ENCODE measurements at regions not wholly inside any gene's neighbourhood (a gene's known extent, or its start where the extent isn't known, plus 50 kb on each side); places are given as distances from the start of the nearest gene placed in this dataset.
A peak's percentile ranks its signal among the peaks of the same experiment; 100 is the strongest.

DNA sequence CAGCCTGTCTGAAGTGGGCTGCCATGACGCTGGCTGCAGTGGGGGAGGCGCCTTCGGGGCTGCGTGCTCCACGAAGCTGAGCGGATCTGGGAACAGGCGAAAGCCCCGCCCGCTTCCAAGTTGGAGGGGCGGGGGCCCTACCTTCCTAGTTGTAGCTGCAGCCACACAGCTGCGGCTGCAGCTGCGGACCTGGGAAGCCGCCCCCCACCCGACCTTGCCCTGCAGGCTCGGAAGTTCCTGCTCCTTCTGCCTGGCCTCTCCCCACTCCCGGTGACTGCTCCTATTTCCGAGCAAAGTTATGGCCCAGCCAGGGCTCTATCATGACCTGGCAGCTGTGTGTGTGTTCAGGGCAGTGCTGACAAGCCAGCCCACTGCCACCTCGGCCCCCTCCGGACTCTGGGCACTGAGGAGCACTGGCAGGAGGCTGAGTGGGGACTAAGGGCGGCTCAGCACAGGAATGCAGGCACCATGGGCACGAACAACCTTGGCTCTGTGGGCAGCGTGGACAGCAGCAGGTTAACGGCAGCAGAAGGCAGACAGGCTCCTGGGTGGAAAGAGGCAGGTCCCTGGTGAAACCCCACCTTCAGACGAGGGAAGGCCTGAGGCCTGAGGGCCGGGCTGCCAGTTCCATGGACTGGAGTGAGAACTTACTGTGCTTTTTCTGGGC, 352.4 kb upstream of the TMCO5A start:
- DNase-seq (ENCODE audit: low spot score): no peak

DNA sequence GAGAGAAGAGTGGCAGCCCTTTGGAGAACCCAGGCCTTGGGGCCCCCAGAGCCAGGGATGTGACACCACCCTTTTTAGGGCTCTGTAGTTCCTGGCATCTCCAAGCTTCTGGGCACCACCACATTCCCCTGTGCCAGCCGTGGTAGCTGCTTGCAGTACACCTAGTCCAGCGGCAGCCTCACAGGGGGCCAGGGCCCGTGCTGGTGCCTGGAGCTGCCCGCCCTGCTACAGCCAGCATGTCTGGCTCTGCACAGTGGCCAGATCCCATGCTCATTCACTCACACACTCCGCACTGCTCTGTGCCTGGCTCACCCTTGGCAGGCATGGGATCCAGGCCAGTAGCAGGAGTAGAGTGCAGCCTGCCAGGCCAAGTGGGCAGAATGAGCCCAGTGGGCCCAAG, 351.6 kb upstream of the TMCO5A start:
- no peak for DNase-seq (ENCODE audit: low spot score)

DNA sequence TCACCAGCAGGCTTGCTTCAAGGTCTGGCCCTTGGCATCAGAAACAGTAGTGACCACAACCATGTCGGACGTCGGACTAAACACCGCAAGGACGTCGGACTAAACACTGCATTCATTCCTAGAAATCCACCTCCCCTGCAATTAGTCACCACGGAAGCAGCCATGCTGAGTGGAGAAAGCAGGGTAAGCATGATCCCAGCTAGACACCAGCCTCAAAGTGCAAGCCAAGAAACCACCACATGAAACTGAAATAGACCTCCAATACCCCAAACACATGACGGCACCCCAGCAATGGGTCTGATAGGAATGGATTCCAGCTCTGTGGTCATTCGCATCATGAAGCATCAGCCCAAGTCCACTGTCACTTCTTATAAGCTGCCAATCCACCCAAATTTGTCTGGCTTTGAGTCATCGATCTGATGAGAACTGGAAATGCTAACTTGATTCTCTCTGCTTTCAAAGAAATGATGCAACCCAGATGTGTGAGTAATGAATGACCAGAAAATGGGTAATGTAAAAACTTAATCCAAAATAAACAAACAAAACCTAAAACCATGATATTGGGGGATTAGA, 348.3 kb upstream of the TMCO5A start:
- no peak for DNase-seq (ENCODE audit: low spot score)

DNA sequence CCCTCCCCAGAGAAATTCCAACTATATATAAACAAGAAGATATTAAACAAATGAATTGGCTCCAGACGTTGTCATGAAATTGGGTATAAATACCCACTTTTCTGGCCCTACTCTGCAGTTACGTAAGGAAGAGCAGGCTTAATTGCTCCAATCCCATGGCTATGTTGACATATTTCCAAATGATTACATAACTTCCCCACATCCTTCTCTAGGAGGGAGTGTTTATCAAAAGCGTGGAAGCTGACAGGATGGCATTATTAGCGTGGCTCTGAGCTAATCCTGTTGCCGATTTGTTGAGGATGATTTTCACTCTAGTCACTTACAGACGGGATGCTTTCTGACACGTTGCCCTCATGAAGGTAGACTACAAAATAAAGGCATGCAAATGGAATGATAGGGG, 347.5 kb upstream of the TMCO5A start:
- no peak for DNase-seq (ENCODE audit: low spot score)

DNA sequence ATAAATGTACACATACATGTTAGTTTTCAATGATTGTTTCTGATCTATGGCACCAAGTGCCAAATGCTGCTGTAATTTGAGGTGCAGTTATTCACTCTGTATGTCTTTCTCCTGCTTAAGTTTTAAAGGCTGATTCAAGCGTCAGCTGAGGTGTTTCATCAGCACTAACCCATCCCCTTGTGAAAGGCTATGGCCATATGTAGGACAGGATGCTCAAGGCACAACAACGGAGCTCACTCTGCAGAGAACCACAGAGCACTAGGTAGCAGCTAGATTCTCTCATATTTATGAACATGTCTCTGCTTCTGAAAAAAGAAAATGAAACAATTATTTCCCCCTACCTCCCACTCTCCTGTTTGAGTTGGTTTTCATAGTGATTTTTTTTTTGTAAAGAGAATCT, 340.0 kb upstream of the TMCO5A start:
- no peak for DNase-seq (ENCODE audit: low spot score)

DNA sequence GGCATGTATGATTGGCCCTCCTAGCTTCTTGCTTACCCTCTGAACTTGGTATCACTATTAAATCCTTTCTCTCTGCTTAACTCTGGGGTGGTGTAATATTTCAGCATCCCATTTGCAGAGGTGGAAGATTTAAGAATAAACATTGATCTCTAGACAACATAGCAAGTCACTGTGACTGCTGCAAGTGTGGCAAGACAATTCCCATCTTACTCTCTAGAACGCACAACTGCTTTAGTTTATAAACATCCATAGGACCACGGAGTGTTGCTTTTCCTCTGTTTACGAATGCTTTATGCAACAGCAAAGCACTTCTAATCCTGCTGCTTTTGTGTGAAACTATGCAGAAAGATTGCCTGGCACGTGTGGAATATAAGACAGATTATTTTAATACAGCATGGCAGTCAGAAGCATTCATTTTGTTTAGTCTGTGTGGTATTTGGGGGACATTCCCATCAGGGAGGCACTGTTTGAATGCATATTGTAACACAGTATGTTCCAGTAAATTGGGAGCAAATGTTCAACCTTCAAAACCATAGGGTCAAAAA, 338.9 kb upstream of the TMCO5A start:
- DNase-seq (ENCODE audit: low spot score): no peak

DNA sequence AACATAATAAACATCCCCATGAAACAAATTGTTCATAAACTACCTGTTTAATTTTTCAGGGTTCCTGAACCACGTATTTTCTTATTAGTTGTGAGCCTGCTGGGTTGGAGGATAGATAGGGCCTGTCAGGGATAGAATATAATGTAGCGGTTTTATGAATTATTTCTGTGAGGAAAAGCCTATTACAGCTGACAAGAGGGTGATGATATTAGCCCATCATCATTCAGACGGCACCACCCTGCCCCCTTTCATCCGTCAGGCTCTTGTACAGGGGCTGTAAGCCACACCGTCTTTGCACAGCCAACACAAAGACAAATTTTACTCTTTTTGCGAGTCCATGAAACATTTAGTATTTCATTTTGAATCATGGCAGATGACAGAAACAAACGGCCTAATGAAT, 335.3 kb upstream of the TMCO5A start:
- no peak for DNase-seq (ENCODE audit: low spot score)

DNA sequence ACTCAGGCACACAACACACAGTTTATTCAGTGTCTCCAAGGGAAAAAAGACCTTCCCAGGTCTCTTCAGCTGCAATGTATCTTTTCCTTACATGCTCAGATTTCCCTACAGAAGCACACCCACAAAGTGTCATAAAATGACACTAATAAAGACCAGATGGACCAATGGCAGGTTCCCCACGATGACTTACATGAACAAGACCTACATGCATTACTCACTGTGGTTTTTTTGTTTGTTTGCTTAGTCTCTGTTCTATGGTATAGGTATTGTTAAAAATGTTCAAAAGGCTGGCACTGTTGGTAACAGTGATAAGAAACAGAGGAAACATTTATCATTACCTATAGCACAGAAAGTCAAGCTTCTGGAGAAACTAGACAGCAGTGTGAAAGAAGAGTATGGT, 318.2 kb upstream of the TMCO5A start:
- DNase-seq (ENCODE audit: low spot score): no peak

DNA sequence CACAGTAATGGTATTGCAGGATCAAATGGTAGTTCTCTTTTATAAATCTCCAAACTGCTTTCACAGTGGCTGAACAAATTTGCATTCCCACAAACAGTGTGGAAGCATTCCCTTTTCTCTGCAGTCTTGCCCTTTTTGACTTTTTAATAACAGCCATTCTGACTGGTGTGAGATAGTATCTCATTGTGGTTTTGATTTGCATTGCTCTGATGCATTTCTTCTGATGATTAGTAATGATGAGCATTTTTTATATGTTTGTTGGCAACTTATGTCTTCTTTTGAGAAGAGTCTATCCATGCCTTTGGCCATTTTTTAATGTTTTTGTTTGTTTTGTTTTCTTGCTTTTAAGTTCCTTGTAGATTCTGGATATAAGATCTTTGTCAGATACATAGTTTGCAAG, 316.1 kb upstream of the TMCO5A start:
- no peak for DNase-seq (ENCODE audit: low spot score)

DNA sequence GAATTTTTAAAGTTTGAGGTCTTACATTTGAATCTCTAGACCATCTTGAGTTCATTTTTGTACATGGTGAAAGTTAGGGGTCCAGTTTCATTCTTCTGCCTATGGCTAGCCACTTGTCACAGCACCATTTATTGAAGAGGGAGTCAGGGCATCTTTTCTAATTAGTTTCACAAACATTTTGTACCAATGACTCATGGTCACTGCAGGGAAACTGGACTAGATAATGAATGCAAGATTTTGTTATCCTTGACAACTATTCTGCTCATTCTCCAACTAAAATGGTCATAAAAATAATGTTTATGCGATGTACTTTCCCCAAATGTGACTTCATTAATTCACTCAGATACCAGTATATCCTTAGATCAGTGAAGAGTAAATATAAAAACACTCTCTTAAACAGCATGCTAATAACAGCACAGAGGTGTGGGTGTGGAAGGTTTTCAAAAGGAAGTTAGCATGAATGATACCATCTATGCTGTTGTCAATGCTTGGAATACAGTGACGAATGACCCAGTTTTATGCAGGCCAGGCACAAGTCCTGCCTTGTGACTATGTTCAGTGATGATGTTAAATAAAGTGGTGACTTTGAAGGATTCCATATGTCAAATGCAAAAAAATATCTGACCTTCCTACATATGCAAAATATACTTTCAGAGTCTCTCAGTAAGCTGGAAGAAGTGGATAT, 314.9 kb upstream of the TMCO5A start:
- no peak for DNase-seq (ENCODE audit: low spot score)

DNA sequence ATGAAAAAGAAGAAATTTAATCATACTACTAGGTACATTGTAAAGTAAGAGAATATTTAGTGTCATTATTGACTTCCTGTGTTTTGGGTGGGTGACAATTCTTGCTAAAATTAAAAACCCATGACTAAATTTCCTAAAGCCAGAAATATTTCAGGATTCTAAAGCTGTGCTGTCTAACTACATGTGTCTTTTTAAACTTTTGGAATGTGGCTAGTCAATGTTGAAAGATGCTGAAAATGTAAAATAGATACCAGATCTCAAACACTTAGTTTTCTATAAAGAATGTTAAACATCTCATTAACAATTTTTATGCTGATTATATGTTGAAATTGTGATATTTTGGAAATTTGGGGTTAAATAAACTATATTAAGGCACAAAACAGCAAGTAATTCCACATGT, 308.9 kb upstream of the TMCO5A start:
- DNase-seq (ENCODE audit: low spot score): no peak

DNA sequence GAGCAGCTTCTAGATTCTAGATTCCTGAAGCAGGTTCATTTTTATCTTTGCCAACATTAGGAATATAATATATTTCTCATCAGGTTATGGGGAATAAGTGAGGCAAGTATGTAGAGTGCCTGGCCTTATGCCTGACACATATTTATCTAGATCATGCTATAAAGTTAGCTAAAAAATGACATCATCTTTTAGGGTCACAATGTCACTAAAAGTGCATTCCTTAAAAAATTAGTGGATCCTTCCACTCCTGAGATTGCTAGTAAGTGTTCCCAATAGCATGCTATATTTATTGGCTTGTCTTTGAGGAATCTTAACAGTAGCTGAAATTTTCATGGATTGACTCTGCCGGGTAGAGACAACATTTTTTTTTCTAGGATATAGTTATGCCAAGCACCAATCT, 305.9 kb upstream of the TMCO5A start:
- no peak for DNase-seq (ENCODE audit: low spot score)

DNA sequence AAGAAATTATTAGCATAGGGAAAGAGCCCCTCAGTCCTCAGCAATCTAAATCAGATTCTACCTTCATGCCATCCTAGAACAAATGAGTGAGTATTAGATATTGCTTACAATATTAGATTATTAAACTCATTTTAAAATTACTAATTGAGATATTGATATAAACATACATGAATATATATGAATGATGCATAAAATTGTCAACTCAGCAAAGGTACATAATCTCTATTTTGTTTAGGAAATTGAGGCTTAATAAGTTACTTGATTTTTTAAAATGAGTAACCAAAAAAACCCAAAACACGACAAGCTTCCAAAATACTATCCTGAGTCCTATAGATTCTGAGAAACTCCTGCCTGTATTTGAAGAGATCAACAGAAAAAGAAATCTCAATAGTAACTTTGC, 297.7 kb upstream of the TMCO5A start:
- no peak for DNase-seq (ENCODE audit: low spot score)

DNA sequence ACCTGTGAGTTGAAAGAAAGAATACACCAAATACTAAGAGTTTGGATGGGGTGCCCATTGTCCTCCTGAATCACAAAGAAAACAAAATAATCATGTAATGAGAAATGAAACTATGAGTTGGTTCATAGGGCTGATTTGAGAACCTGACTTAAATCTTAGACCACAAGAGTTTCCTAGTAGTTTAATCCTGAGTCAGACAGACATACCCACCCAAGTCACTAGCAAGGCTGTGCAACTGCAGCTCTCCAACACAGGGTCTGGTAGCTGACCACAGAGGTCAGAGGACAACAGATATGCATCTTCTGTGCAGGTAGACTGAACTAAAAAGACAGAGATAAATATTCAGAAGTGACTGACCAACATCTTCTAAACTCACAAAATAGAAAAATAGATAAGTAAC, 296.3 kb upstream of the TMCO5A start:
- DNase-seq (ENCODE audit: low spot score): no peak

DNA sequence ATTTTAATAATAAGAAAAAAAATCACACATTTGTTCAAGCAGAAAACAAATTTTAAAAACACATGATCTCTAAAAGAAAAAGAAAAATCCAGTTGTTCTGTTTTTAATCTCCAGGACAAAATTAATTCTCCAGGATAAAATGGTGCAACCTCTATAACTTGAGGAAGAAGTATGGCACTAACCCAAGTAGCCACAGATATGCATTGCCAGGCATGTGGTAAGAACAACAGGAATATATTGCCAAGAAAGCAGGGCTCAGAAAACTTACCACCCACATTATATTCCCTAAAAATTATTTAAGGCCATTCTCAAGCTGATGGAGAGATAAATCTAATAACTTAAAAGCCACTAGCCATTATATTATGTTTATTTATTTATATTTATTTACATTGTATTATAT, 295.7 kb upstream of the TMCO5A start:
- DNase-seq (ENCODE audit: low spot score): no peak

DNA sequence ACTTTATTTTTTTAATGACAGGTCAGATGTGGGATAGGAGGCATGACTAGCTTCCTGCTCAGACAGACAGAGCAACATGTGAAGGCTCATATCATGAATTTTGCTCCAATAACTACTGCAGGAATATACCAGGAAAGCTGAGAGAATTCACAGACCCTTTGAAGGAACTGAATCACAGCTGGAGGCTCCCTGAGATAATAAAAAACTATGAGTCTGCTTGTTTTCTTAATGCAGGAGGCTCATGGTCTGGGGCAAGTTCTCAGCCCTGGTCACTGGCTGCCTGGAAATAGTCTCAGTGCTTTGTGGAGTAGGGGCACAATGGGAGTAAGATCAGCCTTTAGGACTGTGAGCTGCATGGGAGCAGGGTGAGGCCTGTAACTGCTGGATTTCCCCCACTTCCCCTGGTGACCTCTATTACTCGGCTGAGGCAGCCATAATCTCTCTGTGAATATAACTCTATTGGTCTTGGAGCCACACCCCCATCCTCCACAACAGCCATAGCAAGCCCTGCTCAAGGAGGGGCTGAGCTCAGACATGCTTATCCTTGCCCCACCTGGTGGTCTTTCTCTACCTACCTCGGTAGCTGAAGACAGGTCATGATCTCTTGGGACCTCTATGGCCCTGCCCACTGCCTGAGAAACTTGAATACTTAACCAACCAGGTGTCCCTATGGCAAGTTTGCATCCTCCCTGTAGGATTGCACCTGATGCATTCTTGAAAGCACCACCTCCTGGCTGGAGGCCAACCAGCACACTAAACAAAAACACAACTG, 281.6 kb upstream of the TMCO5A start:
- DNase-seq (ENCODE audit: low spot score): no peak

DNA sequence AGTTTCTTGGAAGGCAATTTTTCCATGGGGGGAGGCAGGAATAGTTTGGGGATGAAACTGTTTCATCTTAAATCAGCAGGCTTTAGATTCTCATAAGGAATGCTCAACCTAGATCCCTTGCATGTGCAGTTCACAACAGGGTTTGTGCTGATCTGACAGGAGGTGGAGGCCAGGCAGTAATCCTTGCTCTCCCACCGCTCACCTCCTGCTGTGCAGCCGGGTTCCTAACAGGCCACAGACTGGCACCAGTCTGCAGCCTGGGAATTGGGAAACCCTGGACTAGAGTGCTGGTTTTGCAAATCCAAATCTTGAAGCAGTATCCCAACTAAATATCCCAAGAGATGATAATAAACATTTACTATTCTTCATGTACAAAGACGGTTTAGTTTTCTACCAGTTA, 256.3 kb upstream of the TMCO5A start:
- no peak for DNase-seq (ENCODE audit: low spot score)

DNA sequence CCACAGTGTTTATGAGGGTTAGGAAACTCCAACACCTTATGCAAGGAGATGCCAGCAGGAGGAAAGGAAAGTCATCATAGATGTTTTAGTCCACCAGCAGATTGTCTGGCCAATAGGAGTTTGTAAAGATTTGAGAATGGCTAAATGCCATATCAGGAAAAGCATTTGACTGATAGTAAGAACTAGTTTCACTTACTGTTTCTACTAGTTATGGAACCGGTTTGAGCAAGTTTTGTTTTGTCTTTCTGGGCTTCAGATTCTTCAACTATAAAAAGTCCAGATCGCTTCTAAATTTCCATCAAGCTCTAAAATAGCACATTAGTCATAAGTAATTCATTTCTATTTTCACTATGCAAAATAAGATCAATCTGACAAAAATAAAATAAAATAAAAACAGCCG, 254.8 kb upstream of the TMCO5A start:
- no peak for DNase-seq (ENCODE audit: low spot score)

DNA sequence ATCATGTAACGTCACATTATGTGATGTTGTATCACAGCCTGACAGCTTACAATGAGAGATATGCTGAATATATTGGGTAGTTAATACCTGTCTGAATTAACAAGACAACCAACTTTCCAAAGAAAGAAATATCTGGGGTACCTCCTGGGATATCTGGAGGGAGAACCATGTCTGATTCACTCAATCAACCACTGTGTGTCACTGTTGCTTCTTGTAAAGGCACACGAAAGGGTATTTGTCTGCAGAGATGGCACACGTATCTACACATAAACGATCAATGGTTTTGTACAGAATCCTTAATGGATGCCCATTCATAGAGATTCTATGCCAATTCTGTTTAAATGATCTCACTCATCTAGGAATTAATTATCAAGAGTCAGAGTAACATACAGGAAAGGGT, 252.1 kb upstream of the TMCO5A start:
- peak; percentile 16 for DNase-seq (ENCODE audit: low spot score)

DNA sequence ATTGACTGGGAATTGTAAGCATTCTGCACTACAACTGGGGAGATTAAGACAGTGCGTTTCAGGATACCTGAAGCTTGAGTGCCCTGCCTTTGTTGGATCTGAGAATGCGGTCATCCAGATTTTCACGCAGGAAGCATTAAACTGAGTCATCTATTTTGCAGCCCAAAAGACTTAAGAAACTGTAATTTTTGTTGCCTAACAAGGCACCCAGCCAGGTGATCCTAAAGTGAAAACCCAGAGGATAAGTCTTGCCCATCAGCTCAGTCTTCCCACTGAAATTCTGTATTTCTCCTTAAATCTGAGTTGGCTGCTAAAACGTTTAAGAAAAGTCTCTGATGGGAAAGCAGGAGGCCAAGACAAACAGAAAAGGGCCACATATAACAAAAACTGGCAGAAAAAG, 242.5 kb upstream of the TMCO5A start:
- no peak for DNase-seq (ENCODE audit: low spot score)

DNA sequence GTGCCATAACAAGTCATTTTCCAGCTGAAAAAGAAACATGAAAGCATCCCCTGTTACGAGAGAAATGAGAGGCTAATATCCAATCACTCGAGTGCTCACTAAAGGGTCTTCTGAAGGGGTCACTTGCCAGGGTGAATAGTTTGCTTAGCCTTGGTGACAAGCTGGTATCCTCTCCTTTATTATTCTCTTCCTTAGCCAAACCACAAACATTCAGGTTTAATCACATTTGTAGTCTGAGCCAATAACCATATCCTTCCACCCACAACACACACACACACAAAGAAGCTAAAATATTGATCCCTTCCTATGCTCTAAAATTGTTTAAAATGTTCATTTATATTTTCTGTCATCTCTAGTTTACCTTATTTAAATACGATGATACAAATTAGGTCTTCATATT, 240.5 kb upstream of the TMCO5A start:
- peak; percentile 13 for DNase-seq (ENCODE audit: low spot score)

DNA sequence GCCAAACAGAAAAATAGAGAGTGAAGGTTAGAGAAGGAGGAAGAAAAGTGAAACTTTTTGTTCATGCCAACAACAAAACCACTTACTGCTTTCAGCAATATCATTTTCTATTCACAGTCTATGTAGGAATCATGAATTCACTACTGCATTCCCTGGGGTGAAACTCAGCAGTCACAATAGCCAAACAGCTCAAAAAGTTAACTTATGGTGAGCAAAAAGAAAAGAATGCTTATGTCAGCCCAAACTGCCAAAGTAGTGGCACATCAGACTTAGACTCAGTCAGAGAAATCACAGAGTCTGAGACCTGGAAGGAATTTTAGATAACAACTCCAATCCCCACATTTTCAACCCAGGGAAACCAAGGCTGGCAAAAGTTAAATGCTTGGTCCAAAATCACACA, 238.7 kb upstream of the TMCO5A start:
- DNase-seq (ENCODE audit: low spot score): peak; percentile 12

DNA sequence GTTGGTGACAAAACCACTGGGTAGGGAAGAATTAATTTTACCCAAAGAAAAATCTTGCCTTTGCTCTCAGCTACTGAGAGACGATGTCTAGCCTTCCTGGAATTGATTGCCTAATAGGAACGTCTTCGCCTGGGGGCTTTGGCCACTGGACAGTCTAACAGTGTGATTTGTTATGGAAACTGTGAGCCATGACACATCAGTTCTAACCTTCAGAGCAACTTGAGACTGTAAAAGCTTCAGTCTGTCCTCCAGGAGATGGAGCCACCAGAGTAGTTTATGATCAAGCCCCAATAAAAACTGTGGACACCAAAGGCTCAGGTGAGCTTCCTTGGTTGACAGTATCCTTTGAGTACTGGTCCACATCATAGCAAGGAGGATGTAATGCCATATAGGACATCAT, 235.8 kb upstream of the TMCO5A start:
- no peak for DNase-seq (ENCODE audit: low spot score)
